ENCODE measurements at regions not wholly inside any gene's neighbourhood (a gene's known extent, or its start where the extent isn't known, plus 50 kb on each side); places are given as distances from the start of the nearest gene placed in this dataset.

DNA sequence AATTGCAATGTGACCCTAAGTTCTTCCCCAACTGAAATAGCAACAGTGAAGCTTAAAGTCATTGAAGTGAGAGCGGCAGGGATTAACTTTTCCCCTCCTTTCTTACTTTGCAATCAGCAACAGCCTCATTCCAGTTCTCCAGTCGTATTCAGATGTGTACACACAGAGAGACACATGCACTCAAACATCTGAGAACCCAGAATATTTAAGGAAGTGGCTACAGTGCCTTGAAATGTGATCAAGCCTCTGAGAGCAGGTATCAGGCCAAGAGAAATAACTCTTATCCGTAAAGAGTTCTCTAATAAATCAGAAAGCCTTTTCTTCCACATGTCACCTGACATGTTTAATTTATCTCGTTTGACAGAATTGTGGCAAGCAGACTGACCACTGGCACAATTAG is 388.9 kb upstream of the NPVF start:
- CTCF ChIA-PET: no interaction called here

DNA sequence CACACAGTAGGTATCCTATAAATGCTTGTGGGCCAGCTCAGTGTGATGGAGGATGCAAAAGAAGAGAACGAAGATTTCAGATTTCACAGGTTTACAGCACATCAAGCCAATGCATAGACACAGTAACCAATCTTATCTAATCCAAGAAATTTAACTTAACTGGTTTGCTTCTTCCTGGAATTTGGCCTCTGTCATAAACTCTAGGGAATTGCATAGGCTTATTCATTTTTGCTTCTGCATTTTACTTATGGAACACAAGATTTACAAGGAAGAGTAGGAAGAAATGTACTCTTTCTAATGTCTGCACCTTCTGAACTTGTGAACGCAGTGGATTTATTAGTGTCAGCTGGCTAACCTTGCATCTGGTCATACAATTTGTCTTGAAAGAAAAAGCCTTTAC is 389.4 kb upstream of the NPVF start:
- H3K27ac Mint-ChIP-seq: no peak overlapping the region
- peaks cover 3% of the 10 kb centered on the region for H3K9me3 Mint-ChIP-seq
- ATAC-seq (no peak), DNase-seq (no peak)
- H3K36me3 Mint-ChIP-seq (ENCODE audit: low read depth): no peaks in the 10 kb centered on the region
- ChIA-PET POLR2A (no interaction called here), CTCF (no interaction called here)
- H3K4me1 Mint-ChIP-seq (ENCODE audit: low read depth): peaks cover 49% of the 10 kb centered on the region
- TF ChIP-seq, protein P1, sequence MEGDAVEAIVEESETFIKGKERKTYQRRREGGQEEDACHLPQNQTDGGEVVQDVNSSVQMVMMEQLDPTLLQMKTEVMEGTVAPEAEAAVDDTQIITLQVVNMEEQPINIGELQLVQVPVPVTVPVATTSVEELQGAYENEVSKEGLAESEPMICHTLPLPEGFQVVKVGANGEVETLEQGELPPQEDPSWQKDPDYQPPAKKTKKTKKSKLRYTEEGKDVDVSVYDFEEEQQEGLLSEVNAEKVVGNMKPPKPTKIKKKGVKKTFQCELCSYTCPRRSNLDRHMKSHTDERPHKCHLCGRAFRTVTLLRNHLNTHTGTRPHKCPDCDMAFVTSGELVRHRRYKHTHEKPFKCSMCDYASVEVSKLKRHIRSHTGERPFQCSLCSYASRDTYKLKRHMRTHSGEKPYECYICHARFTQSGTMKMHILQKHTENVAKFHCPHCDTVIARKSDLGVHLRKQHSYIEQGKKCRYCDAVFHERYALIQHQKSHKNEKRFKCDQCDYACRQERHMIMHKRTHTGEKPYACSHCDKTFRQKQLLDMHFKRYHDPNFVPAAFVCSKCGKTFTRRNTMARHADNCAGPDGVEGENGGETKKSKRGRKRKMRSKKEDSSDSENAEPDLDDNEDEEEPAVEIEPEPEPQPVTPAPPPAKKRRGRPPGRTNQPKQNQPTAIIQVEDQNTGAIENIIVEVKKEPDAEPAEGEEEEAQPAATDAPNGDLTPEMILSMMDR (IDR thresholded peaks at IDR 0.05): no peak
- no peaks in the 10 kb centered on the region for H3K27me3 Mint-ChIP-seq
- intact Hi-C loops (cut with micrococcal nuclease): no loop called here
- H3K4me3 Mint-ChIP-seq: no peak overlapping the region

More for the DNA sequence above, 388.9 kb upstream of the NPVF start:
- POLR2A ChIA-PET: interaction anchor here (0.7 kb wide), 1 partner anchor 82 kb away, joined by 3 read pairs; no protein-coding TSS in a partner anchor
- Mint-ChIP-seq H3K9me3 (peaks cover 3% of the 10 kb centered on the region), H3K36me3 (ENCODE audit: low read depth) (no peaks in the 10 kb centered on the region), H3K4me3 (no peak overlapping the region), H3K27ac (no peak overlapping the region), H3K4me1 (ENCODE audit: low read depth) (peaks cover 49% of the 10 kb centered on the region), H3K27me3 (no peaks in the 10 kb centered on the region)
- intact Hi-C loops (cut with micrococcal nuclease): no loop called here
- no peak for ATAC-seq
- TF ChIP-seq, protein P1 (IDR thresholded peaks at IDR 0.05): no peak
- no peak for DNase-seq

- CTCF ChIA-PET: interaction anchor here (1.3 to 2.4 kb wide), 2 partner anchors 54 to 233 kb away, joined by 5 to 8 read pairs; no protein-coding TSS in a partner anchor
- ATAC-seq: no peak
- H3K27me3 Mint-ChIP-seq: no peaks in the 10 kb centered on the region
- no peaks in the 10 kb centered on the region for H3K36me3 Mint-ChIP-seq (ENCODE audit: low read depth)
- H3K4me1 Mint-ChIP-seq (ENCODE audit: low read depth): peaks cover 39% of the 10 kb centered on the region
- H3K4me3 Mint-ChIP-seq: no peak overlapping the region
- H3K9me3 Mint-ChIP-seq: no peaks in the 10 kb centered on the region
- no peak for DNase-seq
- TF ChIP-seq, protein P1 (IDR thresholded peaks at IDR 0.05): no peak
- H3K27ac Mint-ChIP-seq: no peak overlapping the region
- POLR2A ChIA-PET: no interaction called here
- intact Hi-C loops (cut with micrococcal nuclease): no loop called here
Measured at GRCh38 chr7:25619381-25619780, 391.1 kb upstream of the NPVF start.

- Mint-ChIP-seq H3K36me3 (ENCODE audit: low read depth) (no peaks in the 10 kb centered on the region), H3K9me3 (no peaks in the 10 kb centered on the region), H3K4me1 (ENCODE audit: low read depth) (peaks cover 38% of the 10 kb centered on the region), H3K27ac (peak overlapping the region; percentile 88), H3K27me3 (no peaks in the 10 kb centered on the region), H3K4me3 (peak overlapping the region; percentile 49)
- ChIA-PET CTCF (interaction anchor here (1.0 to 2.4 kb wide), 2 partner anchors 10 to 232 kb away, joined by 4 to 5 read pairs; no protein-coding TSS in a partner anchor), POLR2A (no interaction called here)
- DNase-seq: peak; percentile 18
- intact Hi-C loops (cut with micrococcal nuclease): no loop called here
- TF ChIP-seq, protein P1 (IDR thresholded peaks at IDR 0.05): no peak
- peak; percentile 67 for ATAC-seq
Measured at GRCh38 chr7:25619963-25620799, 391.9 kb upstream of the NPVF start.

DNA sequence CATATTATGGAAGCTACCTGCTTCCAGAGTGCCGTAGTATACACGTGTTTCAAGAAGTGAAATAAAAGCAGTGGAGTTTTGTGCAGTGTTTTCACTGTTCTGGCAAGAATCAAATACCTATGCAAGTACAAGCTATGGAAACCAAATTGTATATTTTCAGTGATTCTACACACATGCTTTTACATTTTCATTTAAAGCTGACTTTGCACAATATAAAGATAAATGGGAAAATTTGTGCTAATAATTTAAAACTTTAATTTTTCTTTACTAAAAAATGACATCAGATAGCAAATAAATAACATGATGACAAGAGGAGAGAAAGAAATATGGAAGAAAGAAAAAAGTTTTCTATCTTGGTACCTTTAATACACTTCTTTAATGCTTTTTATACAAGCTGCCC is 393.7 kb upstream of the NPVF start:
- intact Hi-C loops (cut with micrococcal nuclease): no loop called here
- H3K27ac Mint-ChIP-seq: no peak overlapping the region
- TF ChIP-seq, protein P1 (IDR thresholded peaks at IDR 0.05): no peak
- DNase-seq (no peak), ATAC-seq (no peak)
- no peaks in the 10 kb centered on the region for H3K9me3 Mint-ChIP-seq
- peaks cover 31% of the 10 kb centered on the region for H3K4me1 Mint-ChIP-seq (ENCODE audit: low read depth)
- CTCF ChIA-PET: interaction anchor here (1.4 kb wide), 1 partner anchor 9 kb away, joined by 5 read pairs; no protein-coding TSS in a partner anchor
- no peaks in the 10 kb centered on the region for H3K36me3 Mint-ChIP-seq (ENCODE audit: low read depth)
- H3K4me3 Mint-ChIP-seq: no peak overlapping the region
- POLR2A ChIA-PET: interaction anchor here (1.1 kb wide), 1 partner anchor 17 kb away, joined by 3 read pairs; no protein-coding TSS in a partner anchor
- no peaks in the 10 kb centered on the region for H3K27me3 Mint-ChIP-seq

All from activated CD8-positive, alpha-beta T cell treated with anti-CD3 and anti-CD28 coated beads for 36 hours (primary cell).